ENCODE measurements at regions not wholly inside any gene's neighbourhood (a gene's known extent, or its start where the extent isn't known, plus 50 kb on each side); places are given as distances from the start of the nearest gene placed in this dataset.

DNA sequence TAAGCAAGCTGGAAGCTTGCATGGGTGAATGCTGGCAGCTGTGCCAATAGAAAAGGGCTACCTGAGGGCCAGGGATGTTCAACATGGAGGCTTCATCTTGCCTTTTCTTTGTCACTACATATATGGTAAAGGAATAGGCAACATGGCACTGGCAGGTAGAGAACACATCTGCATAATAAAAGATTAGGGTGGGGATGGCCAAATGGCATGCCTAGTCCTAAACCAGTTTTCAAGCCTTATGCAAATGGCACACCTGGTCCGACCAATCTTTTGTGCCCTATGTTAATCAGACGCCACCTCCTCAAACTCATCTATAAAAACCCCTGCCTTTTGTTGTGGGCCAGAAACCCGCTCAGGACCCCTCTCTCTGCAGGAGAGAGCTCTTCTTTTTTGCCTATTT lies 216.8 kb upstream of the PROK2 start:
- TF ChIP-seq CTCF (IDR thresholded peaks at IDR 0.05) = no peak
- no peak for TF ChIP-seq POLR2A (IDR thresholded peaks at IDR 0.05)

Data from testis (tissue), 2 donors.